Pancreas (tissue), 10 donors: ENCODE measurements at regions not wholly inside any gene's neighbourhood (a gene's known extent, or its start where the extent isn't known, plus 50 kb on each side); places are given as distances from the start of the nearest gene placed in this dataset.

Experiments
- ATAC-seq, 4 donors: fragments of 200-7000 bp; cut with Tn5 transposase; one replicate each; pipeline versions ENCODE4 v1.8.0 to v1.9.1; 2020; ENCODE audit warnings: mild to moderate bottlenecking in 4 of 4, moderate library complexity in 4 of 4
- DNase-seq, 6 donors: peaks; one replicate each; pipeline ENCODE4 v3.0.0-alpha.2; 2020
- FAIRE-seq: peaks from 2 replicates; lab custom pipeline; 2012; peaks lifted over from hg19 to GRCh38; lab: Jason Lieb, UNC
- H3K27ac ChIP-seq, 4 donors: fragments of 200-600 bp; sonication (generic); 1 replicate in 3 of 4; 2 replicates in 1 of 4; pipeline versions ENCODE4 v1.5.0 to v1.8.0; 2020
- H3K27me3 ChIP-seq, 4 donors: fragments of 200-600 bp; one replicate each; pipeline ENCODE4 v1.8.0; 2021
- H3K36me3 ChIP-seq, 3 donors: fragments of 200-600 bp; sonication (generic) in 1 of 3; one replicate each; pipeline versions ENCODE4 v1.5.0 to v1.8.0; 2020 to 2021
- H3K4me1 ChIP-seq, 3 donors: fragments of 200-600 bp; one replicate each; pipeline ENCODE4 v1.8.0; 2021
- H3K4me3 ChIP-seq, 4 donors: fragments of 200-600 bp; sonication (generic) in 2 of 4; one replicate each; pipeline versions ENCODE4 v1.5.0 to v1.8.0; 2020 to 2021
- H3K9me3 ChIP-seq, 4 donors: fragments of 200-600 bp; one replicate each; pipeline ENCODE4 v1.8.0; 2021
- CTCF ChIP-seq, 4 donors: fragments of 200-600 bp; sonication (generic) in 3 of 4; IDR thresholded peaks; one replicate each; pipeline versions ENCODE4 v1.5.0 to v1.8.0; 2021; ENCODE audit warnings: antibody characterized with exemption in 4 of 4
- WGBS, 2 donors: extraction: QIAGEN DNeasy Blood & Tissue Kit; methylation state at CpG; one replicate each; pipeline ENCODE4 v1.1.7; 2013; 5-methylcytosine and 5-hydroxymethylcytosine counted together
- intact Hi-C, 3 donors: fragments of 100-400 bp; cut with DNase I; formaldehyde crosslinking; loops; one replicate each; pipeline versions ENCODE4 v1.11.1 to v1.14.2; 2022
- donor health status: healthy with polysubstance abuse.
- donor health status: DM: no; HTN: no; CAD: no; lungs with moderate emphysema.
- donor health status: DM: no; HTN: no; CAD: no.
- donor health status: control.
- donor health status: control.
- donor health status: Bipolar disorder and iron deficiency.
- donor health status: DM: yes; HTN: yes; CAD: no.
- donor health status: DM: no; HTN: no; CAD: no.
- donor health status: DM: no; HTN: no; CAD: no.
- donor health status: DM: yes; HTN: yes; CAD: no.

- intact Hi-C loops: no loop called here
- H3K36me3 ChIP-seq: peaks cover 0 to 3% (median 0%) of the 10 kb centered on the region in 3 donors
- no peaks in the 10 kb centered on the region for H3K27me3 ChIP-seq
- TF ChIP-seq CTCF (IDR thresholded peaks at IDR 0.05): no peak
- DNase-seq: no peak
- H3K4me1 ChIP-seq: no peaks in the 10 kb centered on the region
- H3K9me3 ChIP-seq: no peaks in the 10 kb centered on the region
- ATAC-seq: no peak
- FAIRE-seq: no peak
- no peak overlapping the region for H3K27ac ChIP-seq
- WGBS, 2 donors: 72 to 75% methylated on average over 3 of the region's 3 CpGs
- H3K4me3 ChIP-seq: no peak overlapping the region
Measured at GRCh38 chr7:16244469-16244868, 176.9 kb downstream of the CRPPA start.

GRCh38 chr7:16242920-16243319, 178.4 kb downstream of the CRPPA start:
- H3K36me3 ChIP-seq: peaks cover 0 to 3% (median 0%) of the 10 kb centered on the region in 3 donors
- intact Hi-C loops: no loop called here
- no peak for FAIRE-seq
- ATAC-seq: no peak
- DNase-seq: no peak
- H3K27ac ChIP-seq: no peak overlapping the region
- H3K9me3 ChIP-seq: no peaks in the 10 kb centered on the region
- no peak for TF ChIP-seq CTCF (IDR thresholded peaks at IDR 0.05)
- no peak overlapping the region for H3K4me3 ChIP-seq
- H3K27me3 ChIP-seq: no peaks in the 10 kb centered on the region
- WGBS, 2 donors: 91 to 93% methylated on average over 4 of the region's 4 CpGs
- no peaks in the 10 kb centered on the region for H3K4me1 ChIP-seq

DNA sequence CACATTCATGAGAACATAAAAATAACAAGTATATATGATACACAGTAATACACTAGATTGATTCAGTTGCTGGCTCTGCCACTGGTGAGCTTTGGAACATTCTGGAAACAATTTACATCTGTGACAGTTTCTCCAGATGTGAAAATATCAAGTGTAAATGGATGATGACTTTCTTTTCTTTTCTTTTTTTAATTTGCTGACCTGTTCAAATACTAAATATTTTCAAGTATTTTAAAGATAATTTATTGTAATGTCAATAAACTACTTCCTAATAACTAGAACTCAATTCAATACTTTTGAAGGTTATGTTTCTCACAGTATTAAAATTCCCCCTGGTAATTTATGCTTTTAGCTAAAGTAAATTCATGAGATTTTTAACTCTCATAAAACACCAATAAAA, 180.3 kb downstream of the CRPPA start:
- TF ChIP-seq CTCF (IDR thresholded peaks at IDR 0.05): no peak
- Histone ChIP-seq H3K27me3 (no peaks in the 10 kb centered on the region), H3K36me3 (peaks cover 0 to 3% (median 0%) of the 10 kb centered on the region in 3 donors), H3K9me3 (no peaks in the 10 kb centered on the region), H3K27ac (no peak overlapping the region), H3K4me3 (no peak overlapping the region), H3K4me1 (no peaks in the 10 kb centered on the region)
- intact Hi-C loops: no loop called here
- no peak for DNase-seq
- no peak for FAIRE-seq
- no peak for ATAC-seq

- no peak for ATAC-seq
- Histone ChIP-seq H3K36me3 (no peaks in the 10 kb centered on the region), H3K9me3 (no peaks in the 10 kb centered on the region), H3K27me3 (no peaks in the 10 kb centered on the region), H3K4me3 (no peak overlapping the region), H3K4me1 (no peaks in the 10 kb centered on the region), H3K27ac (no peak overlapping the region)
- intact Hi-C loops: no loop called here
- DNase-seq: no peak
- no peak for TF ChIP-seq CTCF (IDR thresholded peaks at IDR 0.05)
- FAIRE-seq: no peak
Measured at GRCh38 chr7:16236381-16236780, 185.0 kb downstream of the CRPPA start.

GRCh38 chr7:16235147-16236114, 185.9 kb downstream of the CRPPA start:
- TF ChIP-seq CTCF (IDR thresholded peaks at IDR 0.05): no peak
- ATAC-seq (no peak), DNase-seq (no peak), FAIRE-seq (no peak)
- no peak overlapping the region for H3K27ac ChIP-seq
- H3K9me3 ChIP-seq: no peaks in the 10 kb centered on the region
- 87 to 89% methylated on average over 5 of the region's 5 CpGs for WGBS, 2 donors
- no peaks in the 10 kb centered on the region for H3K36me3 ChIP-seq
- intact Hi-C loops: no loop called here
- H3K4me1 ChIP-seq: no peaks in the 10 kb centered on the region
- H3K4me3 ChIP-seq: no peak overlapping the region
- H3K27me3 ChIP-seq: no peaks in the 10 kb centered on the region
